MM.1S (cell line): ENCODE measurements at regions not wholly inside any gene's neighbourhood (a gene's known extent, or its start where the extent isn't known, plus 50 kb on each side); places are given as distances from the start of the nearest gene placed in this dataset.

Source experiments
- EZH2 ChIP-seq: fragments of 300-600 bp; sonication (generic); optimal IDR thresholded peaks from 2 replicates; pipeline ENCODE3; 2017; ENCODE audit warnings: low read depth, mild to moderate bottlenecking, antibody characterized with exemption, low read length, mixed read lengths
- EZH2phosphoT487 ChIP-seq: fragments of 300-600 bp; sonication (generic); IDR thresholded peaks from 2 replicates; pipeline ENCODE4 v1.6.1; 2018; ENCODE audit warnings: antibody characterized with exemption, low read length
- TF ChIP-seq, protein P1 (sequence below): fragments of 300-600 bp; sonication (generic); IDR thresholded peaks from 2 replicates; pipeline ENCODE4 v1.5.1; 2016; ENCODE audit warnings: antibody characterized with exemption, low read length, mixed read lengths

DNA sequence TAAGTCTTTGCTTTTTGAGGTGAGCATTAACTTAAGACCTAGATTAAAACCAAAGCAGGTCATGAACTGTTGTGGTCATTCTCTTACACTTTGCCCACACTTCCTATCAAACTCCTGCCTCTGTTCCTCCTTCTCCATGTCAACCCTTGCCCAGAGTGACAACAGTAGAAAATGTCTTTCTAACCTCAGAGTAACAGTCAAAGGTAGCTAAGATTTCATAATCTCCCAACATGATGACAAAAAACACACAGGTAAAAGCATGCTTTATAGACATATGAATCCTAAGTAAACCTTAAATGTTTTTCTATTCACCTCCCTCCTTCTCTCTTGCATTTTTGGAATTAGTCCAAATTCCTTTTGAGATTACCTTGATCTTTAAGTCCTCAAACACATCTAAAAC, 422.3 kb downstream of the SPATA31D1 start:
- TF ChIP-seq, protein P1, sequence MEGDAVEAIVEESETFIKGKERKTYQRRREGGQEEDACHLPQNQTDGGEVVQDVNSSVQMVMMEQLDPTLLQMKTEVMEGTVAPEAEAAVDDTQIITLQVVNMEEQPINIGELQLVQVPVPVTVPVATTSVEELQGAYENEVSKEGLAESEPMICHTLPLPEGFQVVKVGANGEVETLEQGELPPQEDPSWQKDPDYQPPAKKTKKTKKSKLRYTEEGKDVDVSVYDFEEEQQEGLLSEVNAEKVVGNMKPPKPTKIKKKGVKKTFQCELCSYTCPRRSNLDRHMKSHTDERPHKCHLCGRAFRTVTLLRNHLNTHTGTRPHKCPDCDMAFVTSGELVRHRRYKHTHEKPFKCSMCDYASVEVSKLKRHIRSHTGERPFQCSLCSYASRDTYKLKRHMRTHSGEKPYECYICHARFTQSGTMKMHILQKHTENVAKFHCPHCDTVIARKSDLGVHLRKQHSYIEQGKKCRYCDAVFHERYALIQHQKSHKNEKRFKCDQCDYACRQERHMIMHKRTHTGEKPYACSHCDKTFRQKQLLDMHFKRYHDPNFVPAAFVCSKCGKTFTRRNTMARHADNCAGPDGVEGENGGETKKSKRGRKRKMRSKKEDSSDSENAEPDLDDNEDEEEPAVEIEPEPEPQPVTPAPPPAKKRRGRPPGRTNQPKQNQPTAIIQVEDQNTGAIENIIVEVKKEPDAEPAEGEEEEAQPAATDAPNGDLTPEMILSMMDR = no peak
- TF ChIP-seq EZH2 = no peak
- TF ChIP-seq EZH2phosphoT487 = no peak
